HCT116 (cell line): ENCODE measurements at regions not wholly inside any gene's neighbourhood (a gene's known extent, or its start where the extent isn't known, plus 50 kb on each side); places are given as distances from the start of the nearest gene placed in this dataset.

Source experiments
- ATAC-seq: fragments of 200-7000 bp; cut with Tn5 transposase; 2 replicates; pipeline ENCODE4 v1.9.1; 2020; ENCODE audit warnings: mild to moderate bottlenecking, moderate library complexity
- BruUV-seq: library from RNA; stranded (reverse); fragments of 400-500 nt; replicated peaks from 2 replicates; lab custom pipeline; 2021; lab: Mats Ljungman, UMichigan
- CTCF ChIA-PET: fragments of 300-600 bp; sonication (Branson Sonifier 250); formaldehyde crosslinking; loops from one replicate; lab custom pipeline; 2021; ENCODE audit warnings: antibody characterized with exemption; lab: Charles Lee
- POLR2A ChIA-PET: fragments of 300-600, 350-600 bp; sonication (Branson Sonifier 250); formaldehyde crosslinking; loops from one replicate; lab custom pipeline; 2021; ENCODE audit warnings: antibody characterized with exemption; lab: Charles Lee
- RAD21 ChIA-PET, 2 experiments: fragments of 300-600 bp; sonication (Branson Sonifier 250); formaldehyde crosslinking; loops; one replicate each; lab custom pipeline; 2023; ENCODE audit warnings: low total read pairs in 2 of 2; ENCODE audit not compliant: uncharacterized antibody in 2 of 2, unreplicated experiment in 2 of 2, low non-redundant PET in 1 of 2; lab: Charles Lee
- DNase-seq: peaks from one replicate; pipeline ENCODE4 v3.0.0-alpha.2; 2010; ENCODE audit warnings: low read depth, low spot score
- H2AFZ ChIP-seq: fragments of 200-600 bp; shearing (Covaris generic), sonication (generic); 2 replicates; pipeline ENCODE4 v1.6.1; 2017; ENCODE audit warnings: low read depth, mixed run types, mixed read lengths, antibody characterized with exemption, low read length; ENCODE audit not compliant: poor library complexity, severe bottlenecking
- H3K27ac ChIP-seq: 2 replicates; pipeline ENCODE4 v1.5.1; 2012; ENCODE audit warnings: low read depth, low read length
- H3K27me3 ChIP-seq: fragments of 200-600 bp; sonication (generic); 2 replicates; pipeline ENCODE4 v1.6.1; 2016; ENCODE audit warnings: mixed run types, low read length, mixed read lengths; ENCODE audit not compliant: insufficient read depth
- H3K36me3 ChIP-seq, 2 experiments: fragments of 200-500 bp in 1 of 2; fragments of 200-600 bp in 1 of 2; sonication (Bioruptor generic) in 1 of 2; sonication (generic) in 1 of 2; 2 replicates each; pipeline versions ENCODE4 v1.5.1 to v1.6.1; 2014 to 2016; ENCODE audit warnings: low read length in 2 of 2, inconsistent platforms in 1 of 2, mixed read lengths in 1 of 2, mixed run types in 1 of 2; ENCODE audit not compliant: insufficient read depth in 2 of 2, control insufficient read depth in 1 of 2
- H3K4me1 ChIP-seq, 2 experiments: fragments of 200-600 bp in 1 of 2; sonication (generic) in 1 of 2; 2 replicates each; pipeline versions ENCODE4 v1.5.1 to v1.6.1; 2012 to 2017; ENCODE audit warnings: low read length in 2 of 2, inconsistent platforms in 1 of 2, mild to moderate bottlenecking in 1 of 2, mixed read lengths in 1 of 2, mixed run types in 1 of 2, moderate library complexity in 1 of 2; ENCODE audit not compliant: insufficient read depth in 2 of 2, control insufficient read depth in 1 of 2
- H3K4me2 ChIP-seq: fragments of 200-600 bp; sonication (generic); 2 replicates; pipeline ENCODE4 v1.6.1; 2017; ENCODE audit warnings: mixed run types, low read length, mixed read lengths
- H3K4me3 ChIP-seq, 2 experiments: fragments of 200-600 bp in 1 of 2; sonication (generic) in 1 of 2; replicated peaks in 1 of 2; 2 replicates each; pipeline ENCODE4 v1.5.1; 2011 to 2016; ENCODE audit warnings: low read length in 2 of 2, control low read depth in 1 of 2, low read depth in 1 of 2, mild to moderate bottlenecking in 1 of 2, mixed read lengths in 1 of 2, mixed run types in 1 of 2
- H3K79me2 ChIP-seq: fragments of 200-600 bp; sonication (generic); 2 replicates; pipeline ENCODE4 v1.6.1; 2017; ENCODE audit warnings: mild to moderate bottlenecking, mixed run types, low read length, moderate library complexity, mixed read lengths; ENCODE audit not compliant: insufficient read depth
- H3K9ac ChIP-seq: fragments of 200-600 bp; sonication (generic); 2 replicates; pipeline ENCODE4 v1.6.1; 2016; ENCODE audit warnings: low read length, mixed read lengths
- H3K9me2 ChIP-seq: fragments of 200-600 bp; sonication (generic), shearing (Covaris generic); 2 replicates; pipeline ENCODE4 v1.6.1; 2017; ENCODE audit warnings: mixed run types, mild to moderate bottlenecking, moderate library complexity; ENCODE audit not compliant: insufficient read depth
- H3K9me3 ChIP-seq, 2 experiments: fragments of 200-500 bp in 1 of 2; fragments of 200-600 bp in 1 of 2; sonication (Bioruptor generic) in 1 of 2; sonication (generic) in 1 of 2; 2 replicates each; pipeline ENCODE4 v1.6.1; 2014 to 2017; ENCODE audit warnings: low read length in 2 of 2, mixed read lengths in 2 of 2, inconsistent platforms in 1 of 2, low read depth in 1 of 2, mild to moderate bottlenecking in 1 of 2, mixed run types in 1 of 2, moderate library complexity in 1 of 2; ENCODE audit not compliant: control insufficient read depth in 1 of 2, insufficient read depth in 1 of 2
- H4K20me1 ChIP-seq: fragments of 200-600 bp; sonication (generic), shearing (Covaris generic); 2 replicates; pipeline ENCODE4 v1.6.1; 2017; ENCODE audit warnings: mixed run types, mild to moderate bottlenecking, moderate library complexity; ENCODE audit not compliant: insufficient read depth
- CEBPB ChIP-seq: IDR thresholded peaks from 2 replicates; pipeline ENCODE4 v1.6.1; 2012; ENCODE audit warnings: low read depth
- CTCF ChIP-seq, 3 experiments: fragments of 200-600 bp in 1 of 3; sonication (generic) in 1 of 3; IDR thresholded peaks in 2 of 3; conservative IDR thresholded peaks in 1 of 3; 2 replicates each; pipeline ENCODE4 v1.5.1; 2012 to 2017; ENCODE audit warnings: low read depth in 2 of 3, low read length in 2 of 3, antibody characterized with exemption in 1 of 3, borderline replicate concordance in 1 of 3, control low read depth in 1 of 3, mild to moderate bottlenecking in 1 of 3, mixed read lengths in 1 of 3, mixed run types in 1 of 3, moderate library complexity in 1 of 3; ENCODE audit not compliant: insufficient read depth in 1 of 3
- ELF1 ChIP-seq: IDR thresholded peaks from 2 replicates; pipeline ENCODE4 v1.6.1; 2012; ENCODE audit warnings: low read depth, borderline replicate concordance
- EZH2 ChIP-seq: fragments of 200-600 bp; sonication (generic); IDR thresholded peaks from 2 replicates; pipeline ENCODE4 v1.6.1; 2017; ENCODE audit warnings: antibody characterized with exemption, mixed run types
- POLR2A ChIP-seq: IDR thresholded peaks from 2 replicates; pipeline ENCODE4 v1.7.0; 2011; ENCODE audit warnings: borderline replicate concordance; ENCODE audit not compliant: insufficient read depth, insufficient read length; ENCODE audit errors: extremely low read depth
- POLR2AphosphoS5 ChIP-seq: IDR thresholded peaks from 2 replicates; pipeline ENCODE4 v1.6.1; 2011; ENCODE audit warnings: mild to moderate bottlenecking, low read depth, low read length, moderate library complexity
- SIN3A ChIP-seq: IDR thresholded peaks from 2 replicates; pipeline ENCODE4 v1.6.1; 2012; ENCODE audit warnings: low read depth
- TCF7L2 ChIP-seq: IDR thresholded peaks from 2 replicates; pipeline ENCODE4 v1.7.0; 2011; ENCODE audit warnings: borderline replicate concordance, inconsistent platforms; ENCODE audit not compliant: insufficient read depth, insufficient read length; ENCODE audit errors: extremely low read depth
- YY1 ChIP-seq: IDR thresholded peaks from 2 replicates; pipeline ENCODE4 v1.6.1; 2011; ENCODE audit warnings: low read length, low read depth, moderate library complexity, mild to moderate bottlenecking; ENCODE audit not compliant: insufficient replicate concordance; ENCODE audit errors: extremely low read depth
- ZNF274 ChIP-seq: fragments of 200-500 bp; sonication (Bioruptor generic); IDR thresholded peaks from 2 replicates; pipeline ENCODE4 v1.6.1; 2014; ENCODE audit warnings: mild to moderate bottlenecking, low read depth, low read length, inconsistent platforms
- intact Hi-C: fragments of 100-400 bp; cut with micrococcal nuclease; formaldehyde crosslinking; loops from 2 replicates; pipeline ENCODE4 v1.10.0; 2022

- no peak for TF ChIP-seq POLR2AphosphoS5
- no peak for TF ChIP-seq EZH2
These were observed 92.1 kb upstream of the DAP start (continued) for GRCh38 chr5:10853154-10853553.

- intact Hi-C loops, result no loop called here
- BruUV-seq, result no TSS peak
- Histone ChIP-seq H3K27me3 (peaks cover 16% of the 10 kb centered on the region), H2AFZ (no peak overlapping the region), H3K79me2 (no peaks in the 10 kb centered on the region), H3K4me2 (no peak overlapping the region), H3K9me2 (no peaks in the 10 kb centered on the region), H3K9ac (no peak overlapping the region), H3K27ac (no peak overlapping the region), H3K9me3 (no peaks in the 10 kb centered on the region), H3K4me3 (no peak overlapping the region), H3K36me3 (no peaks in the 10 kb centered on the region), H3K4me1 (no peaks in the 10 kb centered on the region), H4K20me1 (no peaks in the 10 kb centered on the region)
- DNase-seq, result no peak
- POLR2A ChIA-PET, result no interaction called here
- CTCF ChIA-PET, result no interaction called here
- RAD21 ChIA-PET, result no interaction called here
- no peak for ATAC-seq
- no peak for TF ChIP-seq POLR2A
- TF ChIP-seq ZNF274, result no peak
- no peak for TF ChIP-seq SIN3A
- TF ChIP-seq CTCF (IDR thresholded peaks at IDR 0.05 in 2 of 3, conservative IDR thresholded peaks at IDR 0.05 in 1 of 3; ENCODE audit: borderline replicate concordance in 1 of 3, insufficient read depth in 1 of 3, low read depth in 2 of 3, low read length in 2 of 3), result no peak
- TF ChIP-seq YY1, result no peak
- TF ChIP-seq CEBPB, result no peak
- no peak for TF ChIP-seq TCF7L2
- TF ChIP-seq ELF1, result no peak
These were observed 88.2 kb upstream of the DAP start for GRCh38 chr5:10849278-10849677.
